22Rv1 (cell line): ENCODE measurements at regions not wholly inside any gene's neighbourhood (a gene's known extent, or its start where the extent isn't known, plus 50 kb on each side); places are given as distances from the start of the nearest gene placed in this dataset.

Experiments
- H3K27ac ChIP-seq: fragments of 450-650 bp; 2 replicates; pipeline ENCODE4 v1.5.1; 2017
- ZFX ChIP-seq: fragments of 450-650 bp; IDR thresholded peaks from 2 replicates; pipeline ENCODE4 v1.6.1; 2017; ENCODE audit warnings: antibody characterized with exemption, borderline replicate concordance
- TF ChIP-seq, protein P1 (sequence below): fragments of 450-650 bp; IDR thresholded peaks from 2 replicates; pipeline ENCODE4 v1.5.1; 2017; ENCODE audit warnings: mild to moderate bottlenecking

DNA sequence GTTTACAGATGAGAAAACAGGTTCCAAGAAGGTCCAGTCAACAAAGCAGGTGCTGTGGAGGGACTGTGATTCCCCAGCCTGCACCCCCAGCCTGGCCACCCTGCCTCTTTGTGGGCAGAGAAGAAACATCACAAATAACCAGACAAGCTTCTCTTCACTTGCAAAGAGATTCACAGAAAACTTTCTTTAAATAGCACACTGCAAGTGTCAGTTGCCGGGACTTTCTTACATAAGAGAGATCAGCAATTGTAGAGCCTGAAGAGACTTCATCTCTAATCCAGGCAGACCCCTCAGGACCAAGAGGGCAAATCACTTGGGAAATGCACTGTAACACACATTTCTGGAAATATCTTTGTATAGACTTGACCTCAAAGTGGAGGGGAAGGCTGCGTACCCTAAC is 207.9 kb upstream of the CHRNA7 start:
- H3K27ac ChIP-seq = no peak overlapping the region
- TF ChIP-seq, protein P1, sequence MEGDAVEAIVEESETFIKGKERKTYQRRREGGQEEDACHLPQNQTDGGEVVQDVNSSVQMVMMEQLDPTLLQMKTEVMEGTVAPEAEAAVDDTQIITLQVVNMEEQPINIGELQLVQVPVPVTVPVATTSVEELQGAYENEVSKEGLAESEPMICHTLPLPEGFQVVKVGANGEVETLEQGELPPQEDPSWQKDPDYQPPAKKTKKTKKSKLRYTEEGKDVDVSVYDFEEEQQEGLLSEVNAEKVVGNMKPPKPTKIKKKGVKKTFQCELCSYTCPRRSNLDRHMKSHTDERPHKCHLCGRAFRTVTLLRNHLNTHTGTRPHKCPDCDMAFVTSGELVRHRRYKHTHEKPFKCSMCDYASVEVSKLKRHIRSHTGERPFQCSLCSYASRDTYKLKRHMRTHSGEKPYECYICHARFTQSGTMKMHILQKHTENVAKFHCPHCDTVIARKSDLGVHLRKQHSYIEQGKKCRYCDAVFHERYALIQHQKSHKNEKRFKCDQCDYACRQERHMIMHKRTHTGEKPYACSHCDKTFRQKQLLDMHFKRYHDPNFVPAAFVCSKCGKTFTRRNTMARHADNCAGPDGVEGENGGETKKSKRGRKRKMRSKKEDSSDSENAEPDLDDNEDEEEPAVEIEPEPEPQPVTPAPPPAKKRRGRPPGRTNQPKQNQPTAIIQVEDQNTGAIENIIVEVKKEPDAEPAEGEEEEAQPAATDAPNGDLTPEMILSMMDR = no peak
- no peak for TF ChIP-seq ZFX

- H3K27ac ChIP-seq = no peak overlapping the region
- no peak for TF ChIP-seq ZFX
- TF ChIP-seq, protein P1 = no peak
Measured at GRCh38 chr15:31824024-31824423, 206.3 kb upstream of the CHRNA7 start.

DNA sequence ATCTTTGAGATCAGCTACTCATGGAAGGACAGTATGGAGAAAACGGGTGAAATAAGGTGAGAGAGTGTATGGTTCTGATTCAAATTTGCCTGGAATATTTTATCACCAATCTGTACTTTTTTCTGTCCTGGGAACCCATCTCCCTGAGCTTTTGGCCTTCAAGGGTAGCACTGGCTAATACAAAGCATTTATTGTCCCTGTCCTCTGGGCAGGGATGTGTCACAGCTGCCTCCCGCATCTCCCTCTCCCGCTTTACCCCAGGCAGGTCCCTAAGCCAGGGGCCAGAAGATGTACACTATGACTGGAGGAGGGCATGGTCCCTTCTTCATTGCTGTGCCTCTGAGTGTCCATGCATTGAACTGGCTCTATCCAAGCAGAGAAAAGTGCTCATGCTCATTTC is 201.7 kb upstream of the CHRNA7 start:
- no peak overlapping the region for H3K27ac ChIP-seq
- TF ChIP-seq, protein P1 = no peak
- no peak for TF ChIP-seq ZFX

GRCh38 chr15:31830591-31830990 is 199.7 kb upstream of the CHRNA7 start:
- no peak for TF ChIP-seq ZFX
- TF ChIP-seq, protein P1 = no peak
- no peak overlapping the region for H3K27ac ChIP-seq

GRCh38 chr15:31831596-31831995 is 198.7 kb upstream of the CHRNA7 start:
- TF ChIP-seq ZFX = no peak
- TF ChIP-seq, protein P1 = no peak
- no peak overlapping the region for H3K27ac ChIP-seq

- TF ChIP-seq, protein P1 = no peak
- no peak for TF ChIP-seq ZFX
Measured at GRCh38 chr15:31834654-31835053, 195.7 kb upstream of the CHRNA7 start.

GRCh38 chr15:31839388-31839787 is 190.9 kb upstream of the CHRNA7 start:
- no peak overlapping the region for H3K27ac ChIP-seq
- TF ChIP-seq, protein P1 = no peak
- no peak for TF ChIP-seq ZFX

More at GRCh38 chr15:31834654-31835053, 195.7 kb upstream of the CHRNA7 start:
- no peak overlapping the region for H3K27ac ChIP-seq
